Caco-2 (cell line): ENCODE measurements at regions not wholly inside any gene's neighbourhood (a gene's known extent, or its start where the extent isn't known, plus 50 kb on each side); places are given as distances from the start of the nearest gene placed in this dataset.

Experiments
- BruUV-seq: library from RNA; stranded (reverse); fragments of 400-500 nt; replicated peaks from 2 replicates; lab custom pipeline; 2021; lab: Mats Ljungman, UMichigan
- CTCF ChIA-PET: fragments of 300-600 bp; sonication (Branson Sonifier 250); formaldehyde crosslinking; loops from one replicate; lab custom pipeline; 2022; ENCODE audit warnings: antibody characterized with exemption; lab: Charles Lee
- POLR2A ChIA-PET: fragments of 300-600 bp; sonication (Branson Sonifier 250); formaldehyde crosslinking; loops from one replicate; lab custom pipeline; 2022; ENCODE audit warnings: antibody characterized with exemption; lab: Charles Lee
- DNase-seq, 2 experiments: peaks; one replicate each; pipeline versions ENCODE4 v3.0.0 to v3.0.0-alpha.2; 2020 to 2022
- H3K27me3 ChIP-seq: replicated peaks from 2 replicates; pipeline ENCODE4 v1.6.0; 2011; ENCODE audit warnings: low read length; ENCODE audit not compliant: control insufficient read depth, insufficient read depth
- H3K36me3 ChIP-seq: 2 replicates; pipeline ENCODE4 v1.5.1; 2011; ENCODE audit warnings: low read length; ENCODE audit not compliant: control insufficient read depth, insufficient read depth
- H3K4me1 ChIP-seq: fragments of 250-450 bp; sonication (Bioruptor Pico); 2 replicates; pipeline ENCODE4 v1.5.1; 2020; ENCODE audit warnings: mild to moderate bottlenecking
- H3K4me3 ChIP-seq: 2 replicates; pipeline ENCODE4 v1.5.1; 2011; ENCODE audit warnings: low read depth, mild to moderate bottlenecking, control low read depth, low read length
- H3K9me3 ChIP-seq: fragments of 250-450 bp; sonication (Bioruptor Pico); 2 replicates; pipeline ENCODE4 v1.5.1; 2020; ENCODE audit warnings: mild to moderate bottlenecking, moderate library complexity
- H3K27ac Mint-ChIP-seq: one replicate; pipeline ENCODE4 v1.8.0; 2022; ENCODE audit warnings: mixed read lengths; ENCODE audit not compliant: unreplicated experiment
- H3K27me3 Mint-ChIP-seq: one replicate; pipeline ENCODE4 v1.8.0; 2022; ENCODE audit warnings: mixed read lengths; ENCODE audit not compliant: insufficient read depth, unreplicated experiment
- H3K36me3 Mint-ChIP-seq: one replicate; pipeline ENCODE4 v1.8.0; 2022; ENCODE audit warnings: mild to moderate bottlenecking, mixed read lengths; ENCODE audit not compliant: insufficient read depth, unreplicated experiment
- H3K4me1 Mint-ChIP-seq: one replicate; pipeline ENCODE4 v1.8.0; 2022; ENCODE audit warnings: low read depth, mixed read lengths; ENCODE audit not compliant: unreplicated experiment
- H3K4me3 Mint-ChIP-seq: one replicate; pipeline ENCODE4 v1.8.0; 2022; ENCODE audit warnings: mild to moderate bottlenecking, moderate library complexity, mixed read lengths; ENCODE audit not compliant: unreplicated experiment
- H3K9me3 Mint-ChIP-seq: one replicate; pipeline ENCODE4 v1.8.0; 2022; ENCODE audit warnings: mixed read lengths; ENCODE audit not compliant: unreplicated experiment
- CTCF ChIP-seq, 2 experiments: fragments of 200-600 bp in 1 of 2; IDR thresholded peaks; 1 replicate in 1 of 2; 2 replicates in 1 of 2; pipeline versions ENCODE4 v1.5.1 to v1.8.0; 2011 to 2022; ENCODE audit warnings: antibody characterized with exemption in 1 of 2, control low read depth in 1 of 2, inconsistent platforms in 1 of 2, low read depth in 1 of 2, low read length in 1 of 2, mild to moderate bottlenecking in 1 of 2, moderate library complexity in 1 of 2; ENCODE audit not compliant: insufficient read depth in 1 of 2, severe bottlenecking in 1 of 2, unreplicated experiment in 1 of 2
- intact Hi-C: fragments of 100-400 bp; cut with micrococcal nuclease; formaldehyde crosslinking; loops from one replicate; pipeline ENCODE4 v1.10.0; 2022; ENCODE audit not compliant: unreplicated experiment

- no peaks in the 10 kb centered on the region for H3K4me1 ChIP-seq
- BruUV-seq: no TSS peak
- intact Hi-C loops: no loop called here
- CTCF ChIA-PET: no interaction called here
- H3K9me3 ChIP-seq: no peaks in the 10 kb centered on the region
- no peaks in the 10 kb centered on the region for H3K27me3 ChIP-seq
- POLR2A ChIA-PET: no interaction called here
- no peak overlapping the region for H3K4me3 ChIP-seq
- no peak overlapping the region for H3K27ac Mint-ChIP-seq
- no peak for DNase-seq
- no peaks in the 10 kb centered on the region for H3K36me3 Mint-ChIP-seq
- H3K4me1 Mint-ChIP-seq: no peaks in the 10 kb centered on the region
- peaks cover 22% of the 10 kb centered on the region for H3K9me3 Mint-ChIP-seq
- no peak overlapping the region for H3K4me3 Mint-ChIP-seq
- no peaks in the 10 kb centered on the region for H3K36me3 ChIP-seq
- TF ChIP-seq CTCF (IDR thresholded peaks at IDR 0.05; ENCODE audit: insufficient read depth in 1 of 2, low read depth in 1 of 2, low read length in 1 of 2, severe bottlenecking in 1 of 2, unreplicated experiment in 1 of 2): no peak
- H3K27me3 Mint-ChIP-seq: no peaks in the 10 kb centered on the region
Observed at GRCh38 chr9:12961276-12961809, 186.5 kb downstream of the LURAP1L start.

GRCh38 chr9:12963537-12963936, 188.7 kb downstream of the LURAP1L start:
- H3K36me3 Mint-ChIP-seq: no peaks in the 10 kb centered on the region
- Histone ChIP-seq H3K9me3 (no peaks in the 10 kb centered on the region), H3K36me3 (no peaks in the 10 kb centered on the region), H3K27me3 (no peaks in the 10 kb centered on the region), H3K4me3 (no peak overlapping the region), H3K4me1 (no peaks in the 10 kb centered on the region)
- no peak overlapping the region for H3K4me3 Mint-ChIP-seq
- no TSS peak for BruUV-seq
- ChIA-PET CTCF (no interaction called here), POLR2A (no interaction called here)
- H3K4me1 Mint-ChIP-seq: no peaks in the 10 kb centered on the region
- no peaks in the 10 kb centered on the region for H3K27me3 Mint-ChIP-seq
- H3K27ac Mint-ChIP-seq: no peak overlapping the region
- H3K9me3 Mint-ChIP-seq: peaks cover 9% of the 10 kb centered on the region
- no peak for DNase-seq
- TF ChIP-seq CTCF (IDR thresholded peaks at IDR 0.05; ENCODE audit: insufficient read depth in 1 of 2, low read depth in 1 of 2, low read length in 1 of 2, severe bottlenecking in 1 of 2, unreplicated experiment in 1 of 2): no peak
- intact Hi-C loops: no loop called here

- H3K36me3 ChIP-seq: no peaks in the 10 kb centered on the region
- no peak overlapping the region for H3K4me3 ChIP-seq
- Mint-ChIP-seq H3K27me3 (no peaks in the 10 kb centered on the region), H3K27ac (no peak overlapping the region), H3K4me3 (no peak overlapping the region), H3K36me3 (no peaks in the 10 kb centered on the region), H3K4me1 (no peaks in the 10 kb centered on the region), H3K9me3 (peaks cover 1% of the 10 kb centered on the region)
- no peaks in the 10 kb centered on the region for H3K27me3 ChIP-seq
- H3K4me1 ChIP-seq: no peaks in the 10 kb centered on the region
- no peaks in the 10 kb centered on the region for H3K9me3 ChIP-seq
- ChIA-PET POLR2A (no interaction called here), CTCF (no interaction called here)
- no TSS peak for BruUV-seq
- intact Hi-C loops: no loop called here
- no peak for TF ChIP-seq CTCF (IDR thresholded peaks at IDR 0.05; ENCODE audit: insufficient read depth in 1 of 2, low read depth in 1 of 2, low read length in 1 of 2, severe bottlenecking in 1 of 2, unreplicated experiment in 1 of 2)
- no peak for DNase-seq
Observed at GRCh38 chr9:12964271-12964670, 189.5 kb downstream of the LURAP1L start.
